Fibroblast of gingiva (primary cell): ENCODE measurements at regions not wholly inside any gene's neighbourhood (a gene's known extent, or its start where the extent isn't known, plus 50 kb on each side); places are given as distances from the start of the nearest gene placed in this dataset.

Source experiments
- DNase-seq: peaks from one replicate; pipeline ENCODE4 v3.0.0-alpha.2; 2011; ENCODE audit warnings: low read depth

GRCh38 chr11:112858289-112859023 lies 102.8 kb upstream of the NCAM1 start:
- DNase-seq: no peak

- DNase-seq: no peak
Observed at GRCh38 chr11:112859787-112860186, 101.4 kb upstream of the NCAM1 start.

GRCh38 chr11:112861356-112861755 lies 99.9 kb upstream of the NCAM1 start:
- no peak for DNase-seq

GRCh38 chr11:112863305-112863704 lies 97.9 kb upstream of the NCAM1 start:
- DNase-seq: no peak

GRCh38 chr11:112864672-112865071 lies 96.5 kb upstream of the NCAM1 start:
- DNase-seq: no peak

GRCh38 chr11:112871909-112872500 lies 89.2 kb upstream of the NCAM1 start:
- no peak for DNase-seq

GRCh38 chr11:112874980-112875379 lies 86.2 kb upstream of the NCAM1 start:
- DNase-seq: no peak

GRCh38 chr11:112877581-112877980 lies 83.6 kb upstream of the NCAM1 start:
- DNase-seq: no peak

- no peak for DNase-seq
Observed at GRCh38 chr11:112878033-112878601, 83.1 kb upstream of the NCAM1 start.

GRCh38 chr11:112880495-112880894 lies 80.7 kb upstream of the NCAM1 start:
- DNase-seq: no peak

GRCh38 chr11:112881461-112881860 lies 79.8 kb upstream of the NCAM1 start:
- DNase-seq: no peak

- DNase-seq: no peak
Observed at GRCh38 chr11:112882494-112883381, 78.5 kb upstream of the NCAM1 start.

GRCh38 chr11:112884012-112884767 lies 77.0 kb upstream of the NCAM1 start:
- DNase-seq: no peak

GRCh38 chr11:112885744-112886433 lies 75.3 kb upstream of the NCAM1 start:
- no peak for DNase-seq

- DNase-seq: no peak
Observed at GRCh38 chr11:112886434-112887370, 74.5 kb upstream of the NCAM1 start.

GRCh38 chr11:112889446-112889845 lies 71.8 kb upstream of the NCAM1 start:
- no peak for DNase-seq

- no peak for DNase-seq
Observed at GRCh38 chr11:112899235-112900006, 61.8 kb upstream of the NCAM1 start.

GRCh38 chr11:112901924-112902323 lies 59.3 kb upstream of the NCAM1 start:
- no peak for DNase-seq

GRCh38 chr11:112902361-112903011 lies 58.7 kb upstream of the NCAM1 start:
- DNase-seq: no peak
